AG04449 (cell line): ENCODE measurements at regions not wholly inside any gene's neighbourhood (a gene's known extent, or its start where the extent isn't known, plus 50 kb on each side); places are given as distances from the start of the nearest gene placed in this dataset.

Source experiments
- CTCF ChIA-PET: fragments of 350-600 bp; formaldehyde crosslinking; extraction: SDS; loops from one replicate; lab custom pipeline; 2021; ENCODE audit warnings: antibody characterized with exemption; lab: Yijun Ruan, JAX
- POLR2A ChIA-PET: fragments of 400-600, 350-600 bp; formaldehyde crosslinking; extraction: SDS; loops from one replicate; lab custom pipeline; 2020; ENCODE audit warnings: antibody characterized with exemption, inconsistent platforms; lab: Yijun Ruan, JAX
- DNase-seq: peaks from one replicate; pipeline ENCODE4 v3.0.0-alpha.2; 2010; ENCODE audit warnings: low read depth, low spot score
- H3K4me3 ChIP-seq: 2 replicates; pipeline ENCODE4 v1.5.1; 2011; ENCODE audit warnings: low read depth, mild to moderate bottlenecking, control low read depth, low read length
- TF ChIP-seq, protein P1 (sequence below): IDR thresholded peaks from one replicate; pipeline ENCODE4 v1.5.1; 2011; ENCODE audit warnings: mild to moderate bottlenecking, moderate library complexity, low read length, control low read depth, inconsistent platforms; ENCODE audit not compliant: insufficient read depth; ENCODE audit errors: missing control alignments

DNA sequence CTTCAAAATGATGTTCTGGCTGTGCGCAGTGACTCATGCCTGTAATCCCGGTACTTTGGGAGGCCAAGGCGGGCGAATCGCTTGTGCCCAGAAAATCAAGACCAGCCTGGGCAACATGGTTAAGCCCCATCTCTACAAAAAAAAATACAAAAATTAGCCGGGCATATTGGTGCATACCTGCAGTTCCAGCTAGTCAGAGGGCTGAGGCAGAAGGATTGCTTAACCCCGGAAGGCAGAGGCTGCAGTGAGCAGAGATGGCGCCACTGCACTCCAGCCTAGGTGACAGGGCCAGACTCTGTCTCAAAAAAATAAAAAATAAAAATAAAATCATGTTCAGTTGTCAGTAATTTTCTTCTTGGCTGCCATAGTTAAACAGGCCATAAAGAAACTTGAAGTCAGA lies 245.9 kb upstream of the USP15 start:
- DNase-seq = no peak
- no peak overlapping the region for H3K4me3 ChIP-seq
- ChIA-PET CTCF (no interaction called here), POLR2A (no interaction called here)
- TF ChIP-seq, protein P1, sequence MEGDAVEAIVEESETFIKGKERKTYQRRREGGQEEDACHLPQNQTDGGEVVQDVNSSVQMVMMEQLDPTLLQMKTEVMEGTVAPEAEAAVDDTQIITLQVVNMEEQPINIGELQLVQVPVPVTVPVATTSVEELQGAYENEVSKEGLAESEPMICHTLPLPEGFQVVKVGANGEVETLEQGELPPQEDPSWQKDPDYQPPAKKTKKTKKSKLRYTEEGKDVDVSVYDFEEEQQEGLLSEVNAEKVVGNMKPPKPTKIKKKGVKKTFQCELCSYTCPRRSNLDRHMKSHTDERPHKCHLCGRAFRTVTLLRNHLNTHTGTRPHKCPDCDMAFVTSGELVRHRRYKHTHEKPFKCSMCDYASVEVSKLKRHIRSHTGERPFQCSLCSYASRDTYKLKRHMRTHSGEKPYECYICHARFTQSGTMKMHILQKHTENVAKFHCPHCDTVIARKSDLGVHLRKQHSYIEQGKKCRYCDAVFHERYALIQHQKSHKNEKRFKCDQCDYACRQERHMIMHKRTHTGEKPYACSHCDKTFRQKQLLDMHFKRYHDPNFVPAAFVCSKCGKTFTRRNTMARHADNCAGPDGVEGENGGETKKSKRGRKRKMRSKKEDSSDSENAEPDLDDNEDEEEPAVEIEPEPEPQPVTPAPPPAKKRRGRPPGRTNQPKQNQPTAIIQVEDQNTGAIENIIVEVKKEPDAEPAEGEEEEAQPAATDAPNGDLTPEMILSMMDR = no peak

DNA sequence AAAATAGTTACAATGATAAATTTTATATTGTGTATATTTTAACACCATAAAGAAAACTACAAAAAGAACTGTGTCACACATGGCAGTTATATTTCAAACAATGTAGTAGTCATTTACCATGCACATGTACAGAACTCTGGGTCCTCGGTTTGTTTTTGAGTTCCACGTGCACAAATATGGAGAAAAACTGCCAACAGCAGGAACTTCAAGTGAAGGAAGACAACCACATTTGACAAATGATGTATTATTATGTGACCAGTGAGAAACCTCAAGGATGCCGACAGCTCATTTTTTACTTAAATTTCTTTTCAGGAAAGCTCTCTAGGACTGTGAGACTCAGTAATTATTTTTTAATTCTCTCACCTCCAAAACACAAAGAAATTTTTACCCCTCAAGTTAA lies 244.2 kb upstream of the USP15 start:
- ChIA-PET CTCF (no interaction called here), POLR2A (no interaction called here)
- DNase-seq = no peak
- no peak overlapping the region for H3K4me3 ChIP-seq
- TF ChIP-seq, protein P1 = no peak

DNA sequence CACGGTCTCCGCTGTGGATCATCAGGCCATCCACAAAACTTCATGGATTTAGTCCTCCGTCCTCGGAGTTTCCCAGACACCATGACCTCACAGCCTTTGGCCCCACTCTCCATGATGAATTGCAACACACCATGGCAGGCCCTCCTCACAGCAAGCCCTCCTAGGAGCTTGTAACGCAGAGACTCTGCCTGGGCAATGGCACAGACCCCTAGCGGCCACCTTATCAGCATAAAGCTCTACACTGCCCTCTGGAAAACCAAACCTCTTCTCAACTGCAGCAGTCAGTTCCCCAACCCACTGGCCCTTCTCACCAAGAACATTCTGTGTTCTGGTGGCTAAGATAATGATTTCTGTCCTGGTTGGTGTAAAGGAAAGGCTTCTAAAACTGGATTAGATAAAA lies 238.4 kb upstream of the USP15 start:
- no peak overlapping the region for H3K4me3 ChIP-seq
- CTCF ChIA-PET = no interaction called here
- POLR2A ChIA-PET = no interaction called here
- TF ChIP-seq, protein P1 = no peak
- DNase-seq = no peak

DNA sequence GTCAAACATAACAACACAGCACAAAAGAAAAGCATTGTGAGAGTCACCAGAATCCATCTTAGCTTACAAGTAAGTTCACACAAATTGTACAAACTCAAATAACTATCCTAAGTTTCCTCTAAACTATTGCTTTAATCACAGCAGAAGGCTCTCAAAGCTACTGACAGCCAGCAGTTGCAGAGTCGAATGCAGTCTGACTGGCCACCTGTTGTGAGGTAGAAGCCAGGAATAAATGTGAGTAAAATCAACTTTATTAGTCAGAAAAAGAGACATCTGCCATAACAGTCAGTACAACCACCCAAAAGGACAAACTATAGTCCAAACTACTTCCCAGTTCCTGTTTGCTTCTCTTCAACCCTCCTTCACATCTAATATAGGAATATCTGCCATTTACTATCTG lies 231.7 kb upstream of the USP15 start:
- DNase-seq = no peak
- ChIA-PET CTCF (no interaction called here), POLR2A (no interaction called here)

DNA sequence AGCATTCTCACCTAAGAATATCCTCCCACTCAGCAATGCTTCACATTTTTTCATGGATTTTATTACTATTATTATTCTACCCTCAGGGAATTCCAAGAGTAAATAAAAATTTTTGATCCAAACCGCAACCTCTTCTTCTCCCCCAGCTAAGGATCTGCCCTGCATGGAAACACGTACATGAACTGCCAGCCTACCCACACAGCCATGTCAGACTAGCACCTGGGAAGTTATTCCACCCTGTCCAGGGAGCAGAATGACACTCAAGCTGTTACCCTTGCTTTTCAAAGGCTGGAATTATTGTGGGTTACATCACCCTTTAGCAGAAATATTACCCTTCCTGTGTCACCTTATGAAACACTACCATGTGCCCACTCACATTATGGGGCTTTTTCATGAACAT lies 227.3 kb upstream of the USP15 start:
- H3K4me3 ChIP-seq = no peak overlapping the region
- POLR2A ChIA-PET = no interaction called here
- DNase-seq = no peak
- CTCF ChIA-PET = no interaction called here
- TF ChIP-seq, protein P1 = no peak

More for the DNA sequence above, 231.7 kb upstream of the USP15 start:
- TF ChIP-seq, protein P1 = no peak
- H3K4me3 ChIP-seq = no peak overlapping the region

DNA sequence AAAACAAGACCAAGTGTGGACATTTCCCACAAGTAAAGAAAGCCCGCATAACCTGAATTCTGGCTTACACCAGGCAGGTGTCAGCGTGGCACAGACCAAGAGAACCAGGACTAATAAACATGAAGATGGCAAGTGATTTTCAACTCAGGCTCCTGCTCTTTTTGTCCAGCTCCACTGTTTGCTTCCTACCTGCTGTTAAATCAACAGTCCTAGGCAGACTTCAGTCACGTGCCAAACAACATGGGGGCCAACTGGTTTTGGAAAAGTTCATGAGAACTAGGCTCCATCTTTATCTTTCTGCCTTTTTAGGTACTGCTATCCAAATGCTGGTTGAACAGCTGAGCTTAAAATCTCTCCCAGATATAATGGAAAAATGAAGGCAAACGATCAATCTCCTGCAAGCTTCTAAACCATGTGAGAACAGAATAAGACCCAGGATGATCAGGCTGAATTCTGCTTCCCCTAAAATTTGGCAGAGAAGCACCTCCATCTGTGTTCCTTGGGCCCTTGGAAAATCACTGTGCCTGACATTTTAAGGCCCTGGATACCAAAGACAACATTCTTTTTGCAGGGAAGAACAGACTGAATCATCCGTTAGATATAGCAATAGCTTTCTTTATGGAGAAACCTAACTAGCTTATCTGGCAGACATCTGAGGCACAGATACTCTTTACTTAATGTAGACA lies 215.6 kb upstream of the USP15 start:
- H3K4me3 ChIP-seq = no peak overlapping the region
- ChIA-PET CTCF (no interaction called here), POLR2A (no interaction called here)
- TF ChIP-seq, protein P1 = no peak
- no peak for DNase-seq
